GM13976 (cell line): ENCODE measurements at regions not wholly inside any gene's neighbourhood (a gene's known extent, or its start where the extent isn't known, plus 50 kb on each side); places are given as distances from the start of the nearest gene placed in this dataset.
"Not testable (repeated sequence)": the region's sequence is repeated elsewhere in the genome, so short reads cannot be mapped to it uniquely, and the experiment has no call there.

Experiments used
- DNase-seq: peaks from one replicate; pipeline ENCODE4 v3.0.0; 2012; ENCODE audit warnings: low spot score
- CTCF ChIP-seq: IDR thresholded peaks from 2 replicates; pipeline ENCODE4 v1.5.1; 2012; ENCODE audit warnings: borderline replicate concordance, mild to moderate bottlenecking; ENCODE audit not compliant: insufficient read depth; ENCODE audit errors: extremely low read depth, missing control alignments, control extremely low read depth
- in situ Hi-C: fragments of 300-500 bp; cut with MboI; formaldehyde crosslinking; loops from one replicate; pipeline ENCODE4 v1.12.0; 2022; ENCODE audit warnings: low sequenced_read_pairs, mixed read lengths, inconsistent platforms; ENCODE audit not compliant: unreplicated experiment

GRCh38 chr6:113676968-113677367, 180.2 kb upstream of the MARCKS start:
- no peak for DNase-seq
- in situ Hi-C loops, result no loop called here
- TF ChIP-seq CTCF, result no peak

- in situ Hi-C loops, result no loop called here
- TF ChIP-seq CTCF, result no peak
- no peak for DNase-seq
Observed at GRCh38 chr6:113679051-113679450, 178.1 kb upstream of the MARCKS start.

GRCh38 chr6:113680301-113680700, 176.8 kb upstream of the MARCKS start:
- DNase-seq, result no peak
- no peak for TF ChIP-seq CTCF
- in situ Hi-C loops, result no loop called here

GRCh38 chr6:113683968-113684367, 173.2 kb upstream of the MARCKS start:
- DNase-seq, result no peak
- no peak for TF ChIP-seq CTCF
- in situ Hi-C loops, result no loop called here

GRCh38 chr6:113684382-113684901, 172.7 kb upstream of the MARCKS start:
- DNase-seq, result no peak
- in situ Hi-C loops, result no loop called here
- TF ChIP-seq CTCF, result no peak

GRCh38 chr6:113686049-113686448, 171.1 kb upstream of the MARCKS start:
- no peak for DNase-seq
- in situ Hi-C loops, result no loop called here
- TF ChIP-seq CTCF, result no peak

GRCh38 chr6:113689620-113690019, 167.5 kb upstream of the MARCKS start:
- in situ Hi-C loops, DNase-seq: not testable (repeated sequence)
